ENCODE measurements at regions not wholly inside any gene's neighbourhood (a gene's known extent, or its start where the extent isn't known, plus 50 kb on each side); places are given as distances from the start of the nearest gene placed in this dataset.
A peak's percentile ranks its signal among the peaks of the same experiment; 100 is the strongest.
"Not testable (repeated sequence)": the region's sequence is repeated elsewhere in the genome, so short reads cannot be mapped to it uniquely, and the experiment has no call there.

GRCh38 chr5:163682234-163682633, 176.8 kb downstream of the MAT2B start:
- DNase-seq (ENCODE audit: low read depth in 4 of 4, low spot score in 3 of 4) = no peak

- DNase-seq (ENCODE audit: low read depth in 4 of 4, low spot score in 3 of 4) = no peak
Observed at GRCh38 chr5:163687414-163687813, 182.0 kb downstream of the MAT2B start.

GRCh38 chr5:163692091-163692490, 186.7 kb downstream of the MAT2B start:
- DNase-seq (ENCODE audit: low read depth in 4 of 4, low spot score in 3 of 4) = no peak

- DNase-seq (ENCODE audit: low read depth in 4 of 4, low spot score in 3 of 4) = peak; percentile 50 to 65 (median 58)
Observed at GRCh38 chr5:163695830-163696578, 190.6 kb downstream of the MAT2B start.

GRCh38 chr5:163696579-163696887, 191.1 kb downstream of the MAT2B start:
- no peak for DNase-seq (ENCODE audit: low read depth in 4 of 4, low spot score in 3 of 4)

- no peak for DNase-seq (ENCODE audit: low read depth in 4 of 4, low spot score in 3 of 4)
Observed at GRCh38 chr5:163706053-163706771, 200.8 kb downstream of the MAT2B start.

- no peak for DNase-seq (ENCODE audit: low read depth in 4 of 4, low spot score in 3 of 4)
Observed at GRCh38 chr5:163712011-163712410, 206.6 kb downstream of the MAT2B start.

- no peak for DNase-seq (ENCODE audit: low read depth in 4 of 4, low spot score in 3 of 4)
Observed at GRCh38 chr5:163718272-163718671, 212.9 kb downstream of the MAT2B start.

GRCh38 chr5:163724305-163724704, 218.9 kb downstream of the MAT2B start:
- DNase-seq (ENCODE audit: low read depth in 4 of 4, low spot score in 3 of 4) = no peak

GRCh38 chr5:163727028-163727427, 221.6 kb downstream of the MAT2B start:
- DNase-seq (ENCODE audit: low read depth in 4 of 4, low spot score in 3 of 4) = no peak

- no peak for DNase-seq (ENCODE audit: low read depth in 4 of 4, low spot score in 3 of 4)
Observed at GRCh38 chr5:163730206-163730756, 224.9 kb downstream of the MAT2B start.

- DNase-seq (ENCODE audit: low read depth in 4 of 4, low spot score in 3 of 4) = no peak
Observed at GRCh38 chr5:163731256-163731655, 225.8 kb downstream of the MAT2B start.

GRCh38 chr5:163735069-163735468, 229.7 kb downstream of the MAT2B start:
- DNase-seq (ENCODE audit: low read depth in 4 of 4, low spot score in 3 of 4) = no peak

GRCh38 chr5:163747586-163747985, 242.2 kb downstream of the MAT2B start:
- peak in 1 of 4 donors; percentile 10 for DNase-seq (ENCODE audit: low read depth in 4 of 4, low spot score in 3 of 4)

GRCh38 chr5:163748934-163749333, 243.5 kb downstream of the MAT2B start:
- no peak for DNase-seq (ENCODE audit: low read depth in 4 of 4, low spot score in 3 of 4)

GRCh38 chr5:163750415-163750814, 245.0 kb downstream of the MAT2B start:
- not testable (repeated sequence) for DNase-seq (ENCODE audit: low read depth in 4 of 4, low spot score in 3 of 4)

GRCh38 chr5:163755505-163755904, 250.1 kb downstream of the MAT2B start:
- no peak for DNase-seq (ENCODE audit: low read depth in 4 of 4, low spot score in 3 of 4)

- DNase-seq (ENCODE audit: low read depth in 4 of 4, low spot score in 3 of 4) = no peak
Observed at GRCh38 chr5:163756170-163756569, 250.8 kb downstream of the MAT2B start.

- no peak for DNase-seq (ENCODE audit: low read depth in 4 of 4, low spot score in 3 of 4)
Observed at GRCh38 chr5:163757344-163757743, 251.9 kb downstream of the MAT2B start.

GRCh38 chr5:163758283-163758711, 252.9 kb downstream of the MAT2B start:
- no peak for DNase-seq (ENCODE audit: low read depth in 4 of 4, low spot score in 3 of 4)

- no peak for DNase-seq (ENCODE audit: low read depth in 4 of 4, low spot score in 3 of 4)
Observed at GRCh38 chr5:163759000-163759704, 253.7 kb downstream of the MAT2B start.
